Keratinocyte (primary cell): ENCODE measurements at regions not wholly inside any gene's neighbourhood (a gene's known extent, or its start where the extent isn't known, plus 50 kb on each side); places are given as distances from the start of the nearest gene placed in this dataset.

Source experiments
- DNase-seq: peaks from one replicate; pipeline ENCODE4 v3.0.0-alpha.2; 2011; ENCODE audit warnings: low read depth, missing footprints, low spot score
- FAIRE-seq: peaks from 2 replicates; lab custom pipeline; 2011; peaks lifted over from hg19 to GRCh38; lab: Jason Lieb, UNC
- H2AFZ ChIP-seq: 2 replicates; pipeline ENCODE4 v1.6.0; 2012; ENCODE audit warnings: low read length, control low read depth, inconsistent platforms; ENCODE audit not compliant: control insufficient read depth
- H3K27ac ChIP-seq: 2 replicates; pipeline ENCODE4 v1.5.1; 2011; ENCODE audit warnings: low read length; ENCODE audit not compliant: control insufficient read depth, insufficient read depth
- H3K27me3 ChIP-seq: 3 replicates; pipeline ENCODE4 v1.6.0; 2011; ENCODE audit warnings: low read length; ENCODE audit not compliant: control insufficient read depth, insufficient read depth; ENCODE audit errors: extremely low read depth
- H3K36me3 ChIP-seq, 2 experiments: 2 replicates in 1 of 2; 3 replicates in 1 of 2; pipeline ENCODE4 v1.5.1; 2011; ENCODE audit warnings: low read length in 2 of 2, mild to moderate bottlenecking in 1 of 2; ENCODE audit not compliant: control insufficient read depth in 2 of 2, insufficient read depth in 2 of 2; ENCODE audit errors: extremely low read depth in 1 of 2
- H3K4me1 ChIP-seq: 3 replicates; pipeline ENCODE4 v1.5.1; 2011; ENCODE audit warnings: low read length; ENCODE audit not compliant: control insufficient read depth, insufficient read depth; ENCODE audit errors: extremely low read depth
- H3K4me2 ChIP-seq: 3 replicates; pipeline ENCODE4 v1.6.0; 2011; ENCODE audit warnings: low read depth, low read length; ENCODE audit not compliant: control insufficient read depth, insufficient read depth; ENCODE audit errors: extremely low read depth
- H3K4me3 ChIP-seq, 3 experiments: fragments of 200-600 bp in 1 of 3; sonication (generic) in 1 of 3; 2 replicates in 2 of 3; 3 replicates in 1 of 3; pipeline ENCODE4 v1.5.1; 2011 to 2016; ENCODE audit warnings: low read length in 3 of 3, mild to moderate bottlenecking in 3 of 3, control low read depth in 2 of 3, inconsistent platforms in 1 of 3, low read depth in 1 of 3, mixed read lengths in 1 of 3, mixed run types in 1 of 3, moderate library complexity in 1 of 3; ENCODE audit not compliant: control insufficient read depth in 2 of 3, insufficient read depth in 2 of 3; ENCODE audit errors: extremely low read depth in 1 of 3
- H3K79me2 ChIP-seq: 2 replicates; pipeline ENCODE4 v1.6.0; 2012; ENCODE audit warnings: low read length; ENCODE audit not compliant: control insufficient read depth, insufficient read depth
- H3K9ac ChIP-seq: 3 replicates; pipeline ENCODE4 v1.6.0; 2011; ENCODE audit warnings: low read length; ENCODE audit not compliant: control insufficient read depth, insufficient read depth; ENCODE audit errors: extremely low read depth
- H3K9me1 ChIP-seq: 3 replicates; pipeline ENCODE4 v1.6.0; 2011; ENCODE audit warnings: low read length; ENCODE audit not compliant: control insufficient read depth, insufficient read depth; ENCODE audit errors: extremely low read depth
- H3K9me3 ChIP-seq: 2 replicates; pipeline ENCODE4 v1.5.1; 2012; ENCODE audit warnings: low read depth, low read length; ENCODE audit not compliant: control insufficient read depth
- H4K20me1 ChIP-seq: 3 replicates; pipeline ENCODE4 v1.6.0; 2011; ENCODE audit warnings: low read length; ENCODE audit not compliant: control insufficient read depth, insufficient read depth; ENCODE audit errors: extremely low read depth
- CTCF ChIP-seq, 3 experiments: IDR thresholded peaks in 1 of 3; conservative IDR thresholded peaks in 1 of 3; optimal IDR thresholded peaks in 1 of 3; 2 replicates in 2 of 3; 3 replicates in 1 of 3; pipeline versions ENCODE3 to v1.5.1; 2011; ENCODE audit warnings: low read length in 3 of 3, mild to moderate bottlenecking in 3 of 3, moderate library complexity in 2 of 3, control low read depth in 1 of 3, inconsistent platforms in 1 of 3; ENCODE audit not compliant: insufficient read depth in 2 of 3; ENCODE audit errors: extremely low read depth in 1 of 3
- EZH2 ChIP-seq: IDR thresholded peaks from one replicate; pipeline ENCODE4 v1.6.1; 2012; ENCODE audit warnings: inconsistent platforms, mild to moderate bottlenecking, low read length, moderate library complexity
- dilution Hi-C: fragments of 300-500 bp; cut with MboI; formaldehyde crosslinking; loops from one replicate; pipeline ENCODE4 v1.7.0; 2020; ENCODE audit warnings: low sequenced_read_pairs; ENCODE audit not compliant: extremely low pct_ligation_motif_present

DNA sequence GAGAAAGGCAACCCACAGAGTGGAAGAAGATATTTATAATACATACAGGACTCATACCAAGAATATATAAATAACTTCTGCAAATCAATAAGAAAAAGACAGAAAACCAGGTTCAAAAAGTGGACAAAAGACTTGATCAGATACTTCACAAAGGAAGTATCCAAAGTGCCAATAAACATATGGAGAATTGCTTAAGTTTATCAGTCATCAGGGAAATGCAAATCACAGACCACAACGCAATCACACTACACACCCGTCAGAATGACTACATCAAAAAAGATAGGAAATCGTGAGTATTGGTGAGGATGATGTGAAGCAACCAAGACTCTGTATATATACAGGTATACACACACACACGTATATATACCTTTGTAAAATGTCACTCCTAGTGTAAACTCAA, 180.6 kb downstream of the FAM43A start:
- H3K9me3 ChIP-seq, result no peaks in the 10 kb centered on the region
- no peaks in the 10 kb centered on the region for H3K9me1 ChIP-seq
- H3K27me3 ChIP-seq, result peaks cover 8% of the 10 kb centered on the region
- H3K9ac ChIP-seq, result no peak overlapping the region
- no peak for TF ChIP-seq CTCF (optimal IDR thresholded peaks at IDR 0.05 in 1 of 3, IDR thresholded peaks at IDR 0.05 in 1 of 3, conservative IDR thresholded peaks at IDR 0.05 in 1 of 3; ENCODE audit: extremely low read depth in 1 of 3, insufficient read depth in 2 of 3, low read length in 3 of 3)
- no peak for TF ChIP-seq EZH2
- H3K36me3 ChIP-seq, result no peaks in the 10 kb centered on the region
- no peak overlapping the region for H3K27ac ChIP-seq
- no peak for FAIRE-seq
- no peaks in the 10 kb centered on the region for H3K79me2 ChIP-seq
- H3K4me3 ChIP-seq, result no peak overlapping the region
- dilution Hi-C loops, result no loop called here
- no peak overlapping the region for H2AFZ ChIP-seq
- no peak overlapping the region for H3K4me2 ChIP-seq
- H3K4me1 ChIP-seq, result peaks cover 16% of the 10 kb centered on the region
- DNase-seq, result no peak
- no peaks in the 10 kb centered on the region for H4K20me1 ChIP-seq

GRCh38 chr3:194867270-194867983, 181.7 kb downstream of the FAM43A start:
- TF ChIP-seq EZH2 (no peak), CTCF (optimal IDR thresholded peaks at IDR 0.05 in 1 of 3, IDR thresholded peaks at IDR 0.05 in 1 of 3, conservative IDR thresholded peaks at IDR 0.05 in 1 of 3; ENCODE audit: extremely low read depth in 1 of 3, insufficient read depth in 2 of 3, low read length in 3 of 3) (no peak)
- H3K9me3 ChIP-seq, result no peaks in the 10 kb centered on the region

More at GRCh38 chr3:194867270-194867983, 181.7 kb downstream of the FAM43A start:
- DNase-seq, result no peak
- Histone ChIP-seq H3K4me3 (no peak overlapping the region), H4K20me1 (no peaks in the 10 kb centered on the region), H3K27ac (no peak overlapping the region), H3K4me2 (no peak overlapping the region), H3K27me3 (peaks cover 7% of the 10 kb centered on the region), H3K9me1 (no peaks in the 10 kb centered on the region), H3K36me3 (no peaks in the 10 kb centered on the region), H2AFZ (no peak overlapping the region), H3K9ac (no peak overlapping the region), H3K79me2 (no peaks in the 10 kb centered on the region), H3K4me1 (peaks cover 28% of the 10 kb centered on the region)
- FAIRE-seq, result no peak
- dilution Hi-C loops, result no loop called here
